ENCODE measurements at regions not wholly inside any gene's neighbourhood (a gene's known extent, or its start where the extent isn't known, plus 50 kb on each side); places are given as distances from the start of the nearest gene placed in this dataset.

GRCh38 chr5:3364433-3364832, 231.2 kb upstream of the IRX1 start:
- Histone ChIP-seq H2AFZ (ENCODE audit: low read depth, low read length) (no peak overlapping the region), H3K27me3 (ENCODE audit: insufficient read depth, low read length) (peaks cover 3% of the 10 kb centered on the region), H3K4me1 (ENCODE audit: insufficient read depth, low read length) (no peaks in the 10 kb centered on the region), H3K36me3 (ENCODE audit: insufficient read depth, low read length) (no peaks in the 10 kb centered on the region), H3K4me3 (ENCODE audit: low read length) (no peak overlapping the region), H3K9me3 (ENCODE audit: low read length) (peaks cover 3% of the 10 kb centered on the region)

GRCh38 chr5:3362606-3362910, 233.1 kb upstream of the IRX1 start:
- Histone ChIP-seq H3K27me3 (ENCODE audit: insufficient read depth, low read length) (peaks cover 5% of the 10 kb centered on the region), H2AFZ (ENCODE audit: low read depth, low read length) (no peak overlapping the region), H3K9me3 (ENCODE audit: low read length) (peaks cover 3% of the 10 kb centered on the region), H3K4me1 (ENCODE audit: insufficient read depth, low read length) (no peaks in the 10 kb centered on the region), H3K36me3 (ENCODE audit: insufficient read depth, low read length) (no peaks in the 10 kb centered on the region), H3K4me3 (ENCODE audit: low read length) (no peak overlapping the region)

- Histone ChIP-seq H3K27me3 (ENCODE audit: insufficient read depth, low read length) (peaks cover 5% of the 10 kb centered on the region), H3K4me1 (ENCODE audit: insufficient read depth, low read length) (no peaks in the 10 kb centered on the region), H2AFZ (ENCODE audit: low read depth, low read length) (no peak overlapping the region)
Observed at GRCh38 chr5:3361811-3362605, 233.6 kb upstream of the IRX1 start.

GRCh38 chr5:3359642-3360041, 236.0 kb upstream of the IRX1 start:
- Histone ChIP-seq H2AFZ (ENCODE audit: low read depth, low read length) (no peak overlapping the region), H3K27me3 (ENCODE audit: insufficient read depth, low read length) (peaks cover 5% of the 10 kb centered on the region), H3K4me3 (ENCODE audit: low read length) (no peak overlapping the region), H3K4me1 (ENCODE audit: insufficient read depth, low read length) (no peaks in the 10 kb centered on the region), H3K9me3 (ENCODE audit: low read length) (peaks cover 3% of the 10 kb centered on the region), H3K36me3 (ENCODE audit: insufficient read depth, low read length) (no peaks in the 10 kb centered on the region)

More at GRCh38 chr5:3361811-3362605, 233.6 kb upstream of the IRX1 start:
- Histone ChIP-seq H3K4me3 (ENCODE audit: low read length) (no peak overlapping the region), H3K36me3 (ENCODE audit: insufficient read depth, low read length) (no peaks in the 10 kb centered on the region), H3K9me3 (ENCODE audit: low read length) (peaks cover 3% of the 10 kb centered on the region)

- no peaks in the 10 kb centered on the region for H3K4me1 ChIP-seq (ENCODE audit: insufficient read depth, low read length)
Observed at GRCh38 chr5:3357291-3357690, 238.3 kb upstream of the IRX1 start.

GRCh38 chr5:3356016-3356415, 239.6 kb upstream of the IRX1 start:
- no peak overlapping the region for H2AFZ ChIP-seq (ENCODE audit: low read depth, low read length)

More at GRCh38 chr5:3357291-3357690, 238.3 kb upstream of the IRX1 start:
- no peaks in the 10 kb centered on the region for H3K36me3 ChIP-seq (ENCODE audit: insufficient read depth, low read length)
- no peak overlapping the region for H3K4me3 ChIP-seq (ENCODE audit: low read length)
- H2AFZ ChIP-seq (ENCODE audit: low read depth, low read length): no peak overlapping the region
- H3K9me3 ChIP-seq (ENCODE audit: low read length): peaks cover 3% of the 10 kb centered on the region
- H3K27me3 ChIP-seq (ENCODE audit: insufficient read depth, low read length): peaks cover 3% of the 10 kb centered on the region

GRCh38 chr5:3355126-3355525, 240.5 kb upstream of the IRX1 start:
- H3K4me1 ChIP-seq (ENCODE audit: insufficient read depth, low read length): no peaks in the 10 kb centered on the region

More at GRCh38 chr5:3356016-3356415, 239.6 kb upstream of the IRX1 start:
- H3K4me1 ChIP-seq (ENCODE audit: insufficient read depth, low read length): no peaks in the 10 kb centered on the region
- H3K36me3 ChIP-seq (ENCODE audit: insufficient read depth, low read length): no peaks in the 10 kb centered on the region
- H3K4me3 ChIP-seq (ENCODE audit: low read length): no peak overlapping the region
- peaks cover 3% of the 10 kb centered on the region for H3K27me3 ChIP-seq (ENCODE audit: insufficient read depth, low read length)
- H3K9me3 ChIP-seq (ENCODE audit: low read length): peaks cover 3% of the 10 kb centered on the region

GRCh38 chr5:3354606-3355005, 241.0 kb upstream of the IRX1 start:
- Histone ChIP-seq H3K4me1 (ENCODE audit: insufficient read depth, low read length) (no peaks in the 10 kb centered on the region), H3K4me3 (ENCODE audit: low read length) (no peak overlapping the region), H3K36me3 (ENCODE audit: insufficient read depth, low read length) (no peaks in the 10 kb centered on the region), H2AFZ (ENCODE audit: low read depth, low read length) (no peak overlapping the region), H3K27me3 (ENCODE audit: insufficient read depth, low read length) (peaks cover 3% of the 10 kb centered on the region), H3K9me3 (ENCODE audit: low read length) (no peaks in the 10 kb centered on the region)

More at GRCh38 chr5:3355126-3355525, 240.5 kb upstream of the IRX1 start:
- Histone ChIP-seq H3K9me3 (ENCODE audit: low read length) (no peaks in the 10 kb centered on the region), H2AFZ (ENCODE audit: low read depth, low read length) (no peak overlapping the region), H3K36me3 (ENCODE audit: insufficient read depth, low read length) (no peaks in the 10 kb centered on the region), H3K27me3 (ENCODE audit: insufficient read depth, low read length) (peaks cover 3% of the 10 kb centered on the region), H3K4me3 (ENCODE audit: low read length) (no peak overlapping the region)

GRCh38 chr5:3353561-3353960, 242.1 kb upstream of the IRX1 start:
- no peak overlapping the region for H3K4me3 ChIP-seq (ENCODE audit: low read length)
- H3K4me1 ChIP-seq (ENCODE audit: insufficient read depth, low read length): no peaks in the 10 kb centered on the region
- H3K9me3 ChIP-seq (ENCODE audit: low read length): no peaks in the 10 kb centered on the region
- H3K36me3 ChIP-seq (ENCODE audit: insufficient read depth, low read length): no peaks in the 10 kb centered on the region
- no peak overlapping the region for H2AFZ ChIP-seq (ENCODE audit: low read depth, low read length)
- H3K27me3 ChIP-seq (ENCODE audit: insufficient read depth, low read length): no peaks in the 10 kb centered on the region

- Histone ChIP-seq H3K4me1 (ENCODE audit: insufficient read depth, low read length) (no peaks in the 10 kb centered on the region), H3K9me3 (ENCODE audit: low read length) (no peaks in the 10 kb centered on the region), H3K36me3 (ENCODE audit: insufficient read depth, low read length) (no peaks in the 10 kb centered on the region), H3K4me3 (ENCODE audit: low read length) (no peak overlapping the region), H3K27me3 (ENCODE audit: insufficient read depth, low read length) (no peaks in the 10 kb centered on the region), H2AFZ (ENCODE audit: low read depth, low read length) (no peak overlapping the region)
Observed at GRCh38 chr5:3352711-3353110, 242.9 kb upstream of the IRX1 start.

- Histone ChIP-seq H3K36me3 (ENCODE audit: insufficient read depth, low read length) (no peaks in the 10 kb centered on the region), H2AFZ (ENCODE audit: low read depth, low read length) (no peak overlapping the region), H3K4me3 (ENCODE audit: low read length) (no peak overlapping the region), H3K9me3 (ENCODE audit: low read length) (no peaks in the 10 kb centered on the region), H3K27me3 (ENCODE audit: insufficient read depth, low read length) (no peaks in the 10 kb centered on the region), H3K4me1 (ENCODE audit: insufficient read depth, low read length) (no peaks in the 10 kb centered on the region)
Observed at GRCh38 chr5:3351581-3352442, 243.8 kb upstream of the IRX1 start.

- no peaks in the 10 kb centered on the region for H3K36me3 ChIP-seq (ENCODE audit: insufficient read depth, low read length)
- H3K4me1 ChIP-seq (ENCODE audit: insufficient read depth, low read length): no peaks in the 10 kb centered on the region
- H3K27me3 ChIP-seq (ENCODE audit: insufficient read depth, low read length): no peaks in the 10 kb centered on the region
- H3K9me3 ChIP-seq (ENCODE audit: low read length): no peaks in the 10 kb centered on the region
- H3K4me3 ChIP-seq (ENCODE audit: low read length): no peak overlapping the region
- no peak overlapping the region for H2AFZ ChIP-seq (ENCODE audit: low read depth, low read length)
Observed at GRCh38 chr5:3350781-3351180, 244.9 kb upstream of the IRX1 start.

Data from neuron (in vitro differentiated cells).